Occipital lobe (tissue), 1 donor: ENCODE measurements at regions not wholly inside any gene's neighbourhood (a gene's known extent, or its start where the extent isn't known, plus 50 kb on each side); places are given as distances from the start of the nearest gene placed in this dataset.
"Not testable (repeated sequence)": the region's sequence is repeated elsewhere in the genome, so short reads cannot be mapped to it uniquely, and the experiment has no call there.

Experiments used
- DNase-seq: peaks from one replicate; lab custom pipeline; 2025; lab: John Stamatoyannopoulos, UW

- DNase-seq = no peak
Measured at GRCh38 chr22:33221568-33221967, 163.4 kb upstream of the SYN3 start.

GRCh38 chr22:33220476-33221080 lies 162.4 kb upstream of the SYN3 start:
- DNase-seq = no peak

- DNase-seq = no peak
Measured at GRCh38 chr22:33219648-33220384, 161.6 kb upstream of the SYN3 start.

- no peak for DNase-seq
Measured at GRCh38 chr22:33213383-33214075, 155.3 kb upstream of the SYN3 start.

- DNase-seq = no peak
Measured at GRCh38 chr22:33209930-33210784, 152.0 kb upstream of the SYN3 start.

GRCh38 chr22:33204408-33204807 lies 146.2 kb upstream of the SYN3 start:
- DNase-seq = no peak

- DNase-seq = no peak
Measured at GRCh38 chr22:33202455-33202854, 144.3 kb upstream of the SYN3 start.

GRCh38 chr22:33194529-33195077 lies 136.4 kb upstream of the SYN3 start:
- no peak for DNase-seq

- no peak for DNase-seq
Measured at GRCh38 chr22:33192156-33192555, 134.0 kb upstream of the SYN3 start.

GRCh38 chr22:33188326-33188725 lies 130.1 kb upstream of the SYN3 start:
- DNase-seq = no peak

GRCh38 chr22:33186816-33187215 lies 128.6 kb upstream of the SYN3 start:
- no peak for DNase-seq

GRCh38 chr22:33180356-33180755 lies 122.2 kb upstream of the SYN3 start:
- no peak for DNase-seq

GRCh38 chr22:33167998-33168790 lies 110.0 kb upstream of the SYN3 start:
- DNase-seq = no peak

GRCh38 chr22:33166206-33166605 lies 108.0 kb upstream of the SYN3 start:
- no peak for DNase-seq

GRCh38 chr22:33163815-33164214 lies 105.6 kb upstream of the SYN3 start:
- no peak for DNase-seq

- DNase-seq = no peak
Measured at GRCh38 chr22:33162196-33162595, 104.0 kb upstream of the SYN3 start.

- no peak for DNase-seq
Measured at GRCh38 chr22:33160525-33160924, 102.3 kb upstream of the SYN3 start.

GRCh38 chr22:33154967-33155366 lies 96.8 kb upstream of the SYN3 start:
- not testable (repeated sequence) for DNase-seq

- no peak for DNase-seq
Measured at GRCh38 chr22:33149611-33150010, 91.4 kb upstream of the SYN3 start.

GRCh38 chr22:33144721-33145120 lies 86.5 kb upstream of the SYN3 start:
- DNase-seq = no peak
